ENCODE measurements at regions not wholly inside any gene's neighbourhood (a gene's known extent, or its start where the extent isn't known, plus 50 kb on each side); places are given as distances from the start of the nearest gene placed in this dataset.
"Not testable (repeated sequence)": the region's sequence is repeated elsewhere in the genome, so short reads cannot be mapped to it uniquely, and the experiment has no call there.

- no peak overlapping the region for H3K4me3 ChIP-seq (ENCODE audit: low read depth, low read length)
- DNase-seq (ENCODE audit: low read depth): no peak
- no peak for TF ChIP-seq CTCF (IDR thresholded peaks at IDR 0.05; ENCODE audit: low read depth, low read length, missing control alignments)
Measured at GRCh38 chr2:88999365-88999764, 307.9 kb downstream of the RPIA start.

- H3K4me3 ChIP-seq (ENCODE audit: low read depth, low read length): no peak overlapping the region
- no peak for TF ChIP-seq CTCF (IDR thresholded peaks at IDR 0.05; ENCODE audit: low read depth, low read length, missing control alignments)
Measured at GRCh38 chr2:89000235-89000634, 308.8 kb downstream of the RPIA start.

GRCh38 chr2:89004238-89004637 is 312.8 kb downstream of the RPIA start:
- DNase-seq (ENCODE audit: low read depth); H3K4me3 ChIP-seq (ENCODE audit: low read depth, low read length): not testable (repeated sequence)

More at GRCh38 chr2:89000235-89000634, 308.8 kb downstream of the RPIA start:
- DNase-seq (ENCODE audit: low read depth): no peak

GRCh38 chr2:89020566-89020965 is 329.1 kb downstream of the RPIA start:
- H3K4me3 ChIP-seq (ENCODE audit: low read depth, low read length); DNase-seq (ENCODE audit: low read depth): not testable (repeated sequence)

- H3K4me3 ChIP-seq (ENCODE audit: low read depth, low read length): not testable (repeated sequence)
Measured at GRCh38 chr2:89026296-89026695, 334.8 kb downstream of the RPIA start.

GRCh38 chr2:89027115-89027514 is 335.6 kb downstream of the RPIA start:
- peak overlapping the region; percentile 14; the same call in 1 of the 2 replicates for H3K4me3 ChIP-seq (ENCODE audit: low read depth, low read length)
- DNase-seq (ENCODE audit: low read depth): not testable (repeated sequence)

More at GRCh38 chr2:89026296-89026695, 334.8 kb downstream of the RPIA start:
- DNase-seq (ENCODE audit: low read depth): not testable (repeated sequence)

- DNase-seq (ENCODE audit: low read depth): not testable (repeated sequence)
- peak overlapping the region; percentile 14; the same call in 1 of the 2 replicates for H3K4me3 ChIP-seq (ENCODE audit: low read depth, low read length)
Measured at GRCh38 chr2:89027536-89027935, 336.1 kb downstream of the RPIA start.

- not testable (repeated sequence) for DNase-seq (ENCODE audit: low read depth)
Measured at GRCh38 chr2:89029257-89029656, 337.8 kb downstream of the RPIA start.

GRCh38 chr2:89048138-89049066 is 356.9 kb downstream of the RPIA start:
- DNase-seq (ENCODE audit: low read depth); H3K4me3 ChIP-seq (ENCODE audit: low read depth, low read length): not testable (repeated sequence)
- TF ChIP-seq CTCF (IDR thresholded peaks at IDR 0.05; ENCODE audit: low read depth, low read length, missing control alignments): peak; percentile 49

More at GRCh38 chr2:89029257-89029656, 337.8 kb downstream of the RPIA start:
- H3K4me3 ChIP-seq (ENCODE audit: low read depth, low read length): not testable (repeated sequence)

- not testable (repeated sequence) for DNase-seq (ENCODE audit: low read depth)
Measured at GRCh38 chr2:89058616-89059015, 367.1 kb downstream of the RPIA start.

GRCh38 chr2:89061174-89061573 is 369.7 kb downstream of the RPIA start:
- not testable (repeated sequence) for H3K4me3 ChIP-seq (ENCODE audit: low read depth, low read length); DNase-seq (ENCODE audit: low read depth)

More at GRCh38 chr2:89058616-89059015, 367.1 kb downstream of the RPIA start:
- H3K4me3 ChIP-seq (ENCODE audit: low read depth, low read length): not testable (repeated sequence)

- DNase-seq (ENCODE audit: low read depth); H3K4me3 ChIP-seq (ENCODE audit: low read depth, low read length): not testable (repeated sequence)
Measured at GRCh38 chr2:89076771-89077170, 385.3 kb downstream of the RPIA start.

- H3K4me3 ChIP-seq (ENCODE audit: low read depth, low read length); DNase-seq (ENCODE audit: low read depth): not testable (repeated sequence)
Measured at GRCh38 chr2:89092911-89093310, 401.4 kb downstream of the RPIA start.

GRCh38 chr2:89095060-89095459 is 403.6 kb downstream of the RPIA start:
- DNase-seq (ENCODE audit: low read depth); H3K4me3 ChIP-seq (ENCODE audit: low read depth, low read length): not testable (repeated sequence)

- H3K4me3 ChIP-seq (ENCODE audit: low read depth, low read length); DNase-seq (ENCODE audit: low read depth): not testable (repeated sequence)
Measured at GRCh38 chr2:89102587-89102986, 411.1 kb downstream of the RPIA start.

Data from GM12864 (cell line).